GM18511 (cell line): ENCODE measurements at regions not wholly inside any gene's neighbourhood (a gene's known extent, or its start where the extent isn't known, plus 50 kb on each side); places are given as distances from the start of the nearest gene placed in this dataset.

Source experiments
- ATAC-seq: cut with Tn5 transposase; IDR thresholded peaks from one replicate; pipeline ENCODE4 v1.9.1; 2021; ENCODE audit warnings: mild to moderate bottlenecking, moderate library complexity; ENCODE audit not compliant: unreplicated experiment

DNA sequence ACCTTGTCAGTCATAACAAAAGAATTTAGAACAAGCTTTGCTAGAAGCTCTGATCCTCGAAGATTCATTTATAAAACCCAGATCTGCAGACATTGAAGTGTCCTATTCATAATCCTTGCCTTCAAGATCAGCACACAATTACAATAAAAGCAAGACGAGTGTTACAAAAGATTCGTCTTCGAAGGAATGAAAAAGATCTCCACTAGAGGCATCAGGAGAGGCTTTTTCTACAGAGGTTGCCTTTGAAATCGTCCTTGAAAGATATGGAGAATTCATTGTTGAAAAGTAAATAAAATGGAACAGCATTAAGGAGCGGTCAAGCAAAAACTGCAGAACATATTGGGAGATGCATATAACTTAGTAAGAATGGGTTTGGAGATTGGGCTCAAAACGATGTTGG, 146.4 kb downstream of the BMP4 start:
- no peak for ATAC-seq

DNA sequence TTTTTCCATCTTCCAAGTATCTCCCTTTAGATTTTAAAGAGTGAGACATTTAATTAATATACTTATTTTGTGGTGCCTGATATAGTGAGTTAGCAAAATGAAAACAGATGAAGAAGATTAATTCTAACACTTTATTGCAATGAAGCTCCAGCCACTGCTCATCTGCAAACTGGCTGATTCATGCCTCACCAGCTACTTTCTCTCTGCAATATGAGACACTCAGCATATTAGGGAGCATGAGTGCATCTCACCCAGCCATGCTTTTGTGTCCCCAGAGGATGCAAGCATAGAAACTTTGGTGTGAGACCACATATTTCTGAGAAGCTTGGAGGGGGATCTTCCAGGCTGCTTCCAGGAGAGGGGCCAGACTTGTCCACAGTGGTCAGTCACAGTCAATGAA, 148.6 kb downstream of the BMP4 start:
- no peak for ATAC-seq

DNA sequence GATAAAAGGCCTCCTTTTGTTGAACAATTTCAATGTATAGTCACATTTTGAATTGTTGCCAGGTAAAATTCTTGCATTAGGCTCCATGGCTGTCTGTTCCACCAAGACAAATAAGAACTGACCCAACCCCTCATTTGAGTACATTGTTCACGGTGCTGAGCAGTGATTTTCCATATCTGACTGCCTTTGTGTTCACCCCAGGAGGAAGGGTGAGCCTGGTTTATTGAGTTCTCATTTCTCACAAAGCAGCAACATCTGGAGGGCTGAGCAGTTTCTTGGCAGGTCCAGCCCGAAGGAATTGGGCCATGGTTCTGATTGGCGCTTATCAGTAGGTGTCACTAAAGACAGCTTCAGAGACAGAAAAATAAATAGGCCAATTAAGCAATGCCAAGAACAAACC, 149.1 kb downstream of the BMP4 start:
- ATAC-seq, result no peak

DNA sequence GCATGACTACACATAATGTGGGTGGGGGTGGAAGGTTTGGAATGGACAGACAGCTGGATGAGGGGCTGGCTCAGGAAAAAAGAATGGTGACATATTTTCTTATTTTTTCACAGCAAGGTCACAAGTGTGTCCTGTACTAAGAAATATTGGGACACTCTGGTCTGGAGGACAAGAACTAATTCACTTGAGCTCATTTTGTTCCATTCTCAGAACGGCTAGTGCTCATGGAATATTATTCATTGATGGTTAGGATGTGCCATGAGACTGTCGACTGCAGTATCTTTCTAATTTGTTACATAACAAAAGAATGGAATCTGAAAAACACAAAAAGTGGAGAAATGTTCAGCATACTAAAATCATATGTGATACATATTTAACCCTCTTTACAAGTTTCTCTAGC, 149.5 kb downstream of the BMP4 start:
- no peak for ATAC-seq

DNA sequence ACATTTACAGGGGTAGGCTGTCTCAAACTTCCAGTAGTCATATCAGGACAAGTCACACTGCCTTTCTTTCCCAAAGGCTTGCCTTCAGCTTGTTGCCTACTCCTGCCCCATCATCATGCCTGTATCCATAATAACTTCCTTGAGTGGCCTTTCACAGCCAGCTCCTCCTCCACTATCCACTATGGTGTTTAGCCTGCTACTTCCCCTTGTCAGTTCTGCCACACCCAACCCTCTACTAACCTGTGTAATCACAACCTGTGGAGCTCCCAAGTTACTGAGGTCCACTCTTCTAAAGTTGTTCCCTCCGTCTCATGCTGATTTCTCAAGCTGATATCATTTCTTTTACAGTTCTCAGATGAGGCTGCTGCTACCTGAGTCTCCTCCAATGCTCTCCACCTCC, 159.9 kb downstream of the BMP4 start:
- ATAC-seq, result no peak

DNA sequence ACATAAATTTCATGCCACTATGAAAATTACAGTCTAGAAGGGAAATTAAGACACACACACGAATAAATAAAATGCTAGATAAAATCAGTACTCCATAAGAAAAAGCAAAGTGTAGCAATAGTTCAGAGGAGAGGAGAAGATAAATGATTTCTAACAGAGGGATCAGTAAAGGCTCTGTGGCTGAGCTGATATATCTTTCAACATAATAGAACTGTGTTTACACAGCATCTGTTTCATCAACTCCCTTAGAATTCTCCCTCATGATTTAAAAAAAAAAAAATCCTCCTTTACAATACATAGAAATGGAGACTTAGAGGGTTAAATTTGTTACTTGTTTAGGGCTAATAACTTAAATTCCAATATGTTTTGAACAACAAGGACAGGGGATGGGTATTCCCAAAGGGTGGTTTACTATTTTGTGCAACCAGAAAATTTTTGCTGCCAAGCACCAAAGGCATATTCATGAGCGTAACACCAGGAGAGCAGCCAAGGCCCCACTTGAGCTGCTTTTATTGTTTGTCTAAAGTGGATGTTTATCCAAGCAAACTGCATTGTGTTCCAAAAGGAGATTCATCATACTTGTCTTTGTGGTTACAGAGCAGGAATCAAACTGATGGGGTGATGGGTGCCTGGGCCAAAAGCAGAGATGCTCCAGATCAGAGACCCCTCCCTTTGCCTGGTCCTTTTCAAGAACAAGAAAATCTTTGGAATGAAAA, 162.7 kb downstream of the BMP4 start:
- ATAC-seq, result no peak

DNA sequence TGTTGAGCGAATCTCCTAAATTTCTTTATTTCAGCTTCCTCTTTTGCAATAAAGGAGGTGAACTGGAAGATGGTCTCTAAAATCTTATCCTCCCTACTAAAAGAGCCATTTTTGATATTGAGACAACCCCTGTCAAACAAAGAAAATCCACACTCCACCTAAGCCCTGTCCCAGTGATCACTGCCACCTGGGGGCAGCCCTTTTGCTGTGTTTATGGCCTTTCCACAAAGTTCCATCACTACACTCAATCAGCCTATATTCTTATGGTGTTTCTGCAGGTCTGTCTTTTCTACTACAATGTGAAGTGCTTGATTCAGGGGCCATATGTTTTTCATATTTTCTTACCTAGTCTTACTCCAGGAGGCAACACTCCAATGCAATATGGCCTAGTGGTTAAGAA, 163.7 kb downstream of the BMP4 start:
- ATAC-seq, result no peak

DNA sequence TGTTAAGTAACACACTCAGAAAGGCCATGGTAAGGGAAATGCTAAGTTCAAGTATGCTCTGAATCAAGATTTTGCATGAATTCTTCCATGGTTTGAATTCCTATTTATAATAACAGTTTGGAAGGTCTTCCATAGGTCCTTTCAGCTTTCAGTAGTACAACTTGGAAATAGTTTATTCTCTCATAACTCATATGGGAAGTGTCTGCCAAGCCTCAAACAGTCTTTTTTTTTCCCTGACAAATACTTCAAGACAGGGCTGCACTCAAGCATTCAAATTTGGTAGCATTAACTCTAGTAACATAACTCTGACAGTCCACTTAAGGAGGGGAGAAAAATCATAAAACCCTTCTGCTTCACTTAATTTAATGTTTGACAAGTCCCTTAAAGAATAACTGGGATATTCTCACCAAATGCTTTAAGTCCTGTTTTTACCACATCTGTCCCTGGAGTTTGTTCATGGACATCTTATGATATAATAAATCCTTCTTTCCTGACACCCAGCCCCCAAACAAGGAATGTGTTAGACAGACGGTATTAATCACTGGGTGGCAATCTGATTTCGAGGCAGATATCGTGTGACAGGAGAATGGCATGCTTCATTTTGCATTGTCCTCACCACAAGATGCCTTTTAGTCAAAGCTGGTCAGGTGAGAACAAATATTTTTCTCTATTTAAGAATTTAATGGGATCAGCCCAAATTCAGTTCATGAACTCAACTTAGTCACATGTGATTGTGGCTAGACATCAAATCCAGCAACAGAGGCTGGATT, 165.7 kb downstream of the BMP4 start:
- no peak for ATAC-seq

DNA sequence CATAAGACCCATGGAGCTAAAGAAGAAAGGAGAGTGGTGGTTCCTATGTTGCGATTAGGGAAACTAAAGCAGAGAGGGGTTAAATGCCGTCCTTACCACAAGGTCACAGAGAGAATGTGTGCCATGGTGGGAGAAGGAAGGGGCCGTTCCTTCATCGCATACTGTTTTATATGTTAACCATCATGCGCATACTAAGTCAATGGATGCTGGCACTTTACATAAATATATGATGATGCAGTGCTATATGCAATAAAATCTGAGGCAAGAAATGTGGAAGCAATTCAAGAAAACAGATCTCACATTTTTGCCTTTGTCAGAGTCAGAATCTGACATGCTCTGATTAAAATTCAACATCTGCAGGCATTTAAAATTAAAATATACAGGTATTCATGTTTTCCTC, 168.1 kb downstream of the BMP4 start:
- ATAC-seq, result no peak

DNA sequence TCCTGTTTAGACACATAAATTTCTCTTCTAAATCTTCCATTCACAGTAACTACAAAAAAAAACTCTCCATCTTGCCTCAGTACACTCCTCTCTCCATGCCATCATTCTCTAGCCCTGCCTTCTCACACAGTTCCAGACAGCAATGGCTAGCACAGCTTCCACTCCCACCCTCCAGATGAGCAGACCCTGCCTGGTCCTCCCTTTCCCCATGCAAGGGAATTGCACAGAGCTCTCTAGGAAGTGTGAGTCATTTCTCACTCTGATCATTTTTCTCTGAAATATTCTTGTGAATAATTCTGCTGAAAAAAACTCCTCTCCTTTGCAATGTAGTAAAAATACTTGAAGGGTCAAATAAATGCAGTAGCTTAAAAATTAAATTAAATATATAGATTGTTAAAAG, 170.6 kb downstream of the BMP4 start:
- no peak for ATAC-seq

DNA sequence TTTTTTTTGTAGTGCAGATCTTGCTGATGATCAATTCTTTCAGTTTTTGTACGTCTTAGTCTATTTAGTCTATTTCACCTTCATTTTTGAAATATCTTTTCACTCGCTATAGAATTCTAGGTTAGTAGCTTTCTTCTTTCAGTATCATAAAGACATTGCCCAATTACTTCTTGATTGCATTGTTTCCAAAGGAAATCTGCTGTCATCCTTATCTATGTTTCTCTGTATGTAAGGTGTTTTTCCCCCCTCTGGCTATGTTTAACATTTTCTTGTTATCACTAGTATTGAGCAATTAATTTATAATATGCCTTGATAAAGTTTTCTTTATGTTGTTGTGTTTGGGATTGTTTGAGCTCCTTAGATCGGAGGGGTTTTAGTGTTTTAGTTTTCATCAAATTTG, 171.9 kb downstream of the BMP4 start:
- ATAC-seq, result no peak

DNA sequence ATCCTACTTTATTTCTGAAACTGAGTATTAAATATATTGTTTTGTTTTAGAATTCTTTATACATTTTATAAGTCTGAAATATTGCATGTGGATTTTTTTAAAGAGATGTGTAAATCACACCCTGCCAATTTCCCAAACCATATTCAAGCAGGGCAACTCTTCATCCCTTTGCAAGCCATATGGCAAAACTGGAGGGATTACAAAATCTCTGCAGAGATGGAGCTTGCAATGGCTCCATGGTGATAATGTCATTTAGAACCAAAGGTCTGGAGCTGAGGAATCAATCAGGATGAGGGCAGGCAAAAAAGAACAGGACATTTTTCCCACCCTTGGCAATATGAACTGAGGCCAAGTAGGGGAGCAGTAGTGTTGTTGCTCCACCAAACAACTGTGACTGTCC, 173.4 kb downstream of the BMP4 start:
- no peak for ATAC-seq

DNA sequence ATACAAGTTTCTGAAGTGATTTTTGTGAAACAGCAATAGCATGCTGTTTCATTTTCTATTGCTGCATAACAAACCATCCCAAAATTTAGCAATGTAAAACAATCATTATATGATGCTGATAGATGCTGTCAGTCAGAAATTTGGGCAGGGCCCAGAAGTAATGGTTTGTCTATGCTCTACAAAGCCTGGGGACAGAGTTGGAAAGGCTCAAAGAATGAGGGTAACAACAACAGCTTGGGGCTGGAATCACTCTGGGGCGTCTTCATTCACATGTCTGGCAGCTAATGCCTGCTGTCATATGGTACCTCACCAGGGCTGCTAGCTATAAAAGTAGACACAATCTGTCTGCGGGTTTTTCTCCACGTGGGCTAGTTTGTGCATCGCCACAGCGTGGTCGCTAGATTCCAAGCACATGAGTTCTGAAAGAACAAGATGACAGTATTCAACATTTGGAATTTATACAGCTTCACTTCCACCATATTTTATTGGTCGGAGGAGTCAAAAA, 176.5 kb downstream of the BMP4 start:
- no peak for ATAC-seq

DNA sequence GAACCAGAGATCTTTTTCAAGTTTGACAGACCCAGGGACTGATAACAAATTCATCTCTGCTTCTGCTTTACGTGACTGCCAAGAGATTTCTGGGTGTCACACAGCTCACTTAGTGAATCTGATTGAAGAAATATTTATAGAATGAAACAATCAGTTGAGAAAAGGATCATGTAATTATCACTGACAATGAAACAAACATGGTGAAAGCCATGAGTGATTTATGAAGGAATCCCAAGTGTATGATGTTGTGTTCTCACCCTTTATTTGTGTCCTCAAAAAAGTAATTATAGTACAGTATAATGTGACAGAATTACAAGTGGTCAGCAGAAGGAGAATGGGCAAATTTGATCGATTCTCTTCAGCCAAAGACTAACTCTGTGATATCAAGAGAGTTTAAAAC, 177.3 kb downstream of the BMP4 start:
- ATAC-seq, result no peak

DNA sequence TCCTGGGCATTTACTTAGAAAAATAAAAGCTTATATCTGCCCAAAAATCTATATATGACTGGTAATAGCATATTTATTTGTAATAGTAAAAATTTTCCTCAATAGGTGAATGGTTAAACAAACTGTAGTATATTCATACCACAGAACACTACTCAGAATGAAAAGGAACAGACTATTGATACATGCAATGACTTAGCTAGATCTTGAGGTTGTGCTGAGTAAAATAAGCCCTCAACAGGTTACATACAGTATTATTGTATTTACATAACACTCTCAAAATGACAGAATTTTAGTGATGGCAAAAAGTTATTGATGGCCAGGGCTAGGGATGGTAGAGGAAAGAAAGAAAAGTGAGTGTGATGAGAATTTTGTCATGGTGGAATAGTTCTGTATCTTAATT, 178.4 kb downstream of the BMP4 start:
- no peak for ATAC-seq

DNA sequence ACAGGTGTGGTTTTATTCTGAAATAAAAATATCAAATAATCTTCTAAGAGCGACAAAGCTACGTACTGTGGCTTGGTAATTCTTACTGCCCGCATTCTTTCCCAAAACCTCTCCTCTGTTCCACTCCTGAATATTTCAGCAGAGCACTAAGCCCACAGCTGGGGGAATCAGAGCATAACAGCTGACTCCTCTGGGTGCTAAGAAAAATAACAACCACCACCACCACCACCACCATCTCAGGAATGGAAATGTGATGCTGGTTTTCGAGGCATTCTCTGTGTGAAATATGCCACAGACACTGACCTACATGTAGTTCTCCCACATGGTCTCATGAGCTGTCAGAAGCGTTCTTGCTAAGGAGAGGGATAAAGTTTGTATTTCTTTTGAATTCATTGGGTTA, 183.7 kb downstream of the BMP4 start:
- no peak for ATAC-seq

DNA sequence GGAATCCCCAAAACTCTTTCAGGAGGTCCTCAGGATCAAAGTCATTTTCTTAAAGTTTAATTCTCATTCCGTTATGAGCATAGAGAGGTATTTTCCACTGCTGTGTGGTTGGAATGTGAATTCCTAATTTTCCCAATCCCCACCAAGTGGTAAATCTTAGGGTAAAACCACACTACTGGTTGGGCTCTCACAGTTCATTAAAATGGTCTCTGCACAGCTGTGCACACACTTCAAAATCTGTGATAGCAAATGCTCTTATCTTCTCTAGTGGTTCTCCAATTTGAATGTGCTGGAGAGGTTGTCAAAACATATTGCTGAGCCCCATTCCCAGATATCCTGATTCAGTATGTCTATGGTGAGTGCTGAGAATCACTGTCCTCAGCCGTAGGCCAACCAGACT, 189.1 kb downstream of the BMP4 start:
- ATAC-seq, result no peak

DNA sequence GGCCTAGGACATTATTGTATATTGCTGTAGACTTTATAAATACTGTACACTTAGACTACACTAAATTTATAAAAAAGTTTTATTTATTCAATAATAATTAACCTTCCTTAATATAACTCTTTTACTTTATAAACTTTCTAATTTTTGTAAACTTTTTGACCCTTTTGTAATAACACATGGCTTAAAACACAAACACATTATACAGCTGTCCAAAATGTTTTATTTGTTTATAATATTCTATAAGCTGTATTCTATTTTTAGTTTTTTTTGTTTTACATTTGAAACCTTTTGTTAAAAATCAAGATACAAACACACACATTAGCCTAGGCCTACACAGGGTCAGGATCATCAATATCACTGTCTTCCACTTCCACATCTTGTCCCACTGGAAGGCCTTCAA, 190.0 kb downstream of the BMP4 start:
- no peak for ATAC-seq

DNA sequence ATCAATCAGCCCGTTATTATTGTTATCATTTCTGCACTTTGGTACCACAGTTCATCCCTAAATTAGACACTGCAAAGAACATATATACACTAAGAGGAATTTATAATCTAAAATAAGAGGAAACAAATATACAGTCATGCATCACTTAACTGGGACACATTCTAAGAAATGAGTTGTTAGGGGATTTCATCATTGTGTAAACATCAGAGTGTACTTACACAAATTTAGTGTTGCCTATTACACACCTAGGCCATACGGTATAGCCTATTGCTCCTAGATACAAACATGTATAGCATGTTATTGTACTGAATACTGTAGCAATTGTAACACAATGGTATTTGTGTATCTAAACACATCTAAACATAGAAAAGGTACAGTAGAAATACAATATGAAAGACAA, 190.5 kb downstream of the BMP4 start:
- no peak for ATAC-seq

DNA sequence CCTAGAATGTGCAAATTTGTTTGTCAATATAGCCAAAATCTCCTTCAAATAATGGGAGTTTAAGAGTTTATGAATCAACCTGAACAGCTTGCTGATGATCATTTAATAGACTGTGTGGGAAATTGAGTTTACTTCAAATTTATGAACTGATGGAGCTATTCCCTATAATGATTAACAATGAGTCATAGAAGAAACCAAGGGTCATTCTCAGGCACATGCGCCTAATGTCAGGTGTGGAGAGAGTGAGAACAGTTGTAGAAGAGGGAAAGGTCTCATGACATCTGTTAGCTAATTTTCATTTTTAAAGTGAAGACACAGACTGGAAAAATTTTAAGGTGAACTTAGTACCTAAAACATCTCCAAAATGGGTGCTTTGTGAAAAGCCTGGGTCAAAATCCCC, 191.8 kb downstream of the BMP4 start:
- no peak for ATAC-seq

DNA sequence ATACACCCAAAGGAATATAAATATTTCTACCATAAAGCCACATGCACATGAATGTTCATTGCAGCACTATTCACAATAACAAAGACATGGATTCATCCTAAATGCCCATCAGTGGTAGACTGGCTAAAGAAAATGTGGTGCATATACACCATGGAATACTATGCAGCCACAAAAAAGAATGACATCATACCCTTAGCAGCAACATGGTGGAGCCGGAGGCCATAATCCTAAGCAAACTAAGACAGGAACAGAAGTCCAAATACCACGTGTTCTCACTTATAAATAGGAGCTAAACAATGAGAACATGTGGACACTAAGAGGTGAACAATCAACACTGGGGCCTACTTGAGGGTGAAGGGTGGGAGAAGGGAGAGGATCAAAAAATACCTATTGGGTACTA, 198.5 kb downstream of the BMP4 start:
- no peak for ATAC-seq

DNA sequence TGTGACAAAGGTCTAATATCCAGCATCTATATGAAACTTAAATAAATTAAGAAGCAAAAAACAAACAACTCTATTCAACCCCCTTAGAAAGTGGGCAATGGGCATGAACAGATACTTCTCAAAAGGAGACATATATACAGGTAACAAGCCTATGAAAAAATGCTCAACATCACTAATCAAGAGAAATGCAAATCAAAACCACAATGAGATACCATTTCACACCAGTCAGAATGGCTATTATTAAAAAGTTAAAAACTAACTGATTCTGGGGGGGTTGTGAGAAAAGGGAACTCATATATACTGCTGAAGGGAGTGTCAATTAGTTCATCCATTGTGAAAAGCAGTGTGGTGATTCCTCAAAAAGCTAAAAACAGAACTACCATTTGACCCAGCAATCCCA, 198.9 kb downstream of the BMP4 start:
- no peak for ATAC-seq

DNA sequence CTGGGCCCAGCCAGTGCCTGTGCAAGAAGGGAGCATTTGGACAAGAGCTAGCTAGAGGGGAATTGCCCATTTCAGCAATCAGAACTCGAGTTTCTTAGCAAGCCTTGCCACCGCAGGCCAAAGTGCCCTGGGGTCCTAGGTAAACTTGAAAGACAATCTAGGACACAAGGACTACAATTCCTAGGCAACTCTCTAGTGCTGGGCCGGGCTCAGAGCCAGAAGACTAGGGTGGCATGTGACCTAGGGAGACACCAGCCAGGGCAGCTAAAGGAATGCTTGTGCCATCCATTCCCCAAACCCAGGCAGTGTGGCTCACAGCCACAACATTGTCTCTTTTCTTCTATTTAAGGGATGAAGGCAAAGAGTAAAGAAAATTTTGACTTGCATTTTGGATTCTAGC, 205.0 kb downstream of the BMP4 start:
- ATAC-seq, result no peak
